Stomach (tissue), 4 donors: ENCODE measurements at regions not wholly inside any gene's neighbourhood (a gene's known extent, or its start where the extent isn't known, plus 50 kb on each side); places are given as distances from the start of the nearest gene placed in this dataset.

Experiments
- EP300 ChIP-seq: sonication (generic); formaldehyde crosslinking; IDR thresholded peaks from one replicate; pipeline ENCODE4 v1.6.1; 2017; ENCODE audit warnings: antibody characterized with exemption
- POLR2A ChIP-seq, 4 donors: fragments of 450-650 bp; IDR thresholded peaks; one replicate each; pipeline ENCODE4 v1.6.1; 2016; ENCODE audit warnings: antibody characterized with exemption in 4 of 4, control low read depth in 2 of 4, mild to moderate bottlenecking in 1 of 4, moderate library complexity in 1 of 4
- POLR2AphosphoS5 ChIP-seq, 3 donors: sonication (generic); formaldehyde crosslinking; IDR thresholded peaks; one replicate each; pipeline ENCODE4 v1.6.1; 2016; ENCODE audit warnings: antibody characterized with exemption in 3 of 3
- TF ChIP-seq, protein P1 (sequence below), 7 experiments: fragments of 450-650 bp in 4 of 7; fragments of 200-600 bp in 3 of 7; sonication (generic) in 3 of 7; IDR thresholded peaks; one replicate each; pipeline ENCODE4 v1.5.1; 2016 to 2019; ENCODE audit warnings: antibody characterized with exemption in 7 of 7, control low read depth in 2 of 7, mild to moderate bottlenecking in 1 of 7

DNA sequence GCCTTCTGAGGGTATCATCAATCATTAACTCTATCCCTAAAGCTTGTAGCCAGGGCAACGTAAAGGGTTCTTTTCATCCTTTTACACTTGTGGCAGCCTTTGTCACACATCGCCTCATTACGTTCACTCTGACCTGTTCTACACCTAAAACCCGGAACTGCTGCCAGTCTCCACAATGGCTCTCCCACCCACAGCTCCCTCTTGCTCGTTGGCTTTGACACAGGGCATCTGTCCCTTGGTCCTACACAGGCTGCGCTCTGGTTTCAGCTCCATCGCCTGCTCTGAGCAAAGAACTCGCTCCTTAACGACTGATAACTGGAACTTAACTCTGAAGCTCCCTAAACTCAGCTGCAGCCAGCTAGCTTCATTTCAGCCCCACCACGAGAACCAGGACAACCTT lies 112.8 kb upstream of the CTNND2 start:
- TF ChIP-seq, protein P1, sequence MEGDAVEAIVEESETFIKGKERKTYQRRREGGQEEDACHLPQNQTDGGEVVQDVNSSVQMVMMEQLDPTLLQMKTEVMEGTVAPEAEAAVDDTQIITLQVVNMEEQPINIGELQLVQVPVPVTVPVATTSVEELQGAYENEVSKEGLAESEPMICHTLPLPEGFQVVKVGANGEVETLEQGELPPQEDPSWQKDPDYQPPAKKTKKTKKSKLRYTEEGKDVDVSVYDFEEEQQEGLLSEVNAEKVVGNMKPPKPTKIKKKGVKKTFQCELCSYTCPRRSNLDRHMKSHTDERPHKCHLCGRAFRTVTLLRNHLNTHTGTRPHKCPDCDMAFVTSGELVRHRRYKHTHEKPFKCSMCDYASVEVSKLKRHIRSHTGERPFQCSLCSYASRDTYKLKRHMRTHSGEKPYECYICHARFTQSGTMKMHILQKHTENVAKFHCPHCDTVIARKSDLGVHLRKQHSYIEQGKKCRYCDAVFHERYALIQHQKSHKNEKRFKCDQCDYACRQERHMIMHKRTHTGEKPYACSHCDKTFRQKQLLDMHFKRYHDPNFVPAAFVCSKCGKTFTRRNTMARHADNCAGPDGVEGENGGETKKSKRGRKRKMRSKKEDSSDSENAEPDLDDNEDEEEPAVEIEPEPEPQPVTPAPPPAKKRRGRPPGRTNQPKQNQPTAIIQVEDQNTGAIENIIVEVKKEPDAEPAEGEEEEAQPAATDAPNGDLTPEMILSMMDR (IDR thresholded peaks at IDR 0.05), result no peak
- no peak for TF ChIP-seq POLR2AphosphoS5 (IDR thresholded peaks at IDR 0.05)
- no peak for TF ChIP-seq POLR2A (IDR thresholded peaks at IDR 0.05)
- no peak for TF ChIP-seq EP300
